SH-SY5Y (cell line): ENCODE measurements at regions not wholly inside any gene's neighbourhood (a gene's known extent, or its start where the extent isn't known, plus 50 kb on each side); places are given as distances from the start of the nearest gene placed in this dataset.

ENCODE experiments used
- GATA2 ChIP-seq: IDR thresholded peaks from 2 replicates; pipeline ENCODE4 v1.6.1; 2011; ENCODE audit warnings: mild to moderate bottlenecking, low read depth, low read length
- GATA3 ChIP-seq: IDR thresholded peaks from 2 replicates; pipeline ENCODE4 v1.6.1; 2011; ENCODE audit warnings: low read depth, mild to moderate bottlenecking, low read length, moderate library complexity

- TF ChIP-seq GATA2 = no peak
- TF ChIP-seq GATA3 = no peak
These were observed 1561.6 kb downstream of the OTOL1 start for GRCh38 chr3:163058031-163058854.
